ENCODE measurements at regions not wholly inside any gene's neighbourhood (a gene's known extent, or its start where the extent isn't known, plus 50 kb on each side); places are given as distances from the start of the nearest gene placed in this dataset.
"Not testable (repeated sequence)": the region's sequence is repeated elsewhere in the genome, so short reads cannot be mapped to it uniquely, and the experiment has no call there.

DNA sequence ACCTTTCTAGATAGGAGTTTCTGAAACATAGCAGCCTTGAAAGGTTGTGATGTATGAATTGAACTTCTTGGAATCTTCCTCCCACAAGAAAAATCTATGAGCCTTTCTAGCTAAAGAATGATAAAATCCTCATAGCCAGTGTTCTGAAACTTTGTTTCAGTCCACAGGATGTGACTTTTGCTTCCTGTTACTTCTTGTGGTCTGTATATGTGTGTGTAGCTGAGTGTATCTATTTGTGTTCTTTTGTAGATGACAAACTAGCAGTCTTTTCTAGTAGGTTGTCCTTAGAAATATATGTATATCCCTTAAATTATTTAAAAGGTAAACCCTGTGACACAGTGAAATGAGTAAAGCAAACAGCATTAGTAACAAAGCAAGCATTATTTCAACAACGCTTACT lies 188.8 kb downstream of the MRPS30 start:
- Mint-ChIP-seq H3K27me3 (ENCODE audit: insufficient read depth, unreplicated experiment) (no peaks in the 10 kb centered on the region), H3K9me3 (ENCODE audit: unreplicated experiment) (peaks cover 2% of the 10 kb centered on the region), H3K27ac (ENCODE audit: unreplicated experiment) (no peak overlapping the region), H3K4me3 (ENCODE audit: unreplicated experiment) (no peak overlapping the region), H3K36me3 (ENCODE audit: insufficient read depth, unreplicated experiment) (no peaks in the 10 kb centered on the region), H3K4me1 (ENCODE audit: low read depth, unreplicated experiment) (no peaks in the 10 kb centered on the region)
- no peak for DNase-seq
- no peaks in the 10 kb centered on the region for H3K4me1 ChIP-seq
- intact Hi-C loops (cut with micrococcal nuclease; ENCODE audit: unreplicated experiment), result no loop called here
- no peak overlapping the region for H3K4me3 ChIP-seq (ENCODE audit: low read depth, low read length)
- BruUV-seq (replicated peaks), result no TSS peak
- no peaks in the 10 kb centered on the region for H3K27me3 ChIP-seq (replicated peaks; ENCODE audit: control insufficient read depth, insufficient read depth, low read length)
- ChIA-PET CTCF (no interaction called here), POLR2A (no interaction called here)
- H3K36me3 ChIP-seq (ENCODE audit: control insufficient read depth, insufficient read depth, low read length), result no peaks in the 10 kb centered on the region
- no peak for TF ChIP-seq CTCF (IDR thresholded peaks at IDR 0.05; ENCODE audit: insufficient read depth in 1 of 2, low read depth in 1 of 2, low read length in 1 of 2, severe bottlenecking in 1 of 2, unreplicated experiment in 1 of 2)
- no peaks in the 10 kb centered on the region for H3K9me3 ChIP-seq

GRCh38 chr5:45007102-45007501 lies 198.4 kb downstream of the MRPS30 start:
- H3K27me3 Mint-ChIP-seq (ENCODE audit: insufficient read depth, unreplicated experiment); H3K36me3 ChIP-seq (ENCODE audit: control insufficient read depth, insufficient read depth, low read length); H3K9me3 ChIP-seq; intact Hi-C loops (cut with micrococcal nuclease; ENCODE audit: unreplicated experiment); CTCF ChIA-PET; BruUV-seq (replicated peaks); H3K4me3 ChIP-seq (ENCODE audit: low read depth, low read length); H3K27ac Mint-ChIP-seq (ENCODE audit: unreplicated experiment); H3K4me1 Mint-ChIP-seq (ENCODE audit: low read depth, unreplicated experiment); DNase-seq; H3K4me1 ChIP-seq; POLR2A ChIA-PET; H3K9me3 Mint-ChIP-seq (ENCODE audit: unreplicated experiment); H3K4me3 Mint-ChIP-seq (ENCODE audit: unreplicated experiment); H3K27me3 ChIP-seq (replicated peaks; ENCODE audit: control insufficient read depth, insufficient read depth, low read length); H3K36me3 Mint-ChIP-seq (ENCODE audit: insufficient read depth, unreplicated experiment): not testable (repeated sequence)

DNA sequence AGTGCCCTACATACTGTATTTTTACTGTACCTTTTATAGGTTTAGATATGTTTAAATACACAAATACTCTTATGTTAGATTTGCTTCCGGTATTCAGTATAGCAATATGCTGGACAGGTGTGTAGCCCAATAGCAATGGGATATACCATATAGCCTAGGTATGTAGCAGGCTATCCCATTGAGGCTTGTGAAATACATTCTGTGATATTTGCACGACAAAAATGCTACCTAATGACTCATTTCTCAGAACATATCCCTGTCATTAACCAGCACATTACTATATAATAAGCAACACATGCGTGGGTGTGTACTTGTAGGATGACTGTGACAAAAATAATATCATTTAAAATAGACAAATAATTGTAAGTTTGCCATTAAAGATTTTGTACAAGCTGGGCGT lies 208.8 kb downstream of the MRPS30 start:
- no peaks in the 10 kb centered on the region for H3K36me3 ChIP-seq (ENCODE audit: control insufficient read depth, insufficient read depth, low read length)
- H3K27me3 Mint-ChIP-seq (ENCODE audit: insufficient read depth, unreplicated experiment), result peaks cover 5% of the 10 kb centered on the region
- no peaks in the 10 kb centered on the region for H3K9me3 ChIP-seq
- no peak for DNase-seq
- ChIA-PET POLR2A (no interaction called here), CTCF (no interaction called here)
- BruUV-seq (replicated peaks), result no TSS peak
- no peaks in the 10 kb centered on the region for H3K36me3 Mint-ChIP-seq (ENCODE audit: insufficient read depth, unreplicated experiment)
- no peak overlapping the region for H3K27ac Mint-ChIP-seq (ENCODE audit: unreplicated experiment)
- H3K4me3 ChIP-seq (ENCODE audit: low read depth, low read length), result no peak overlapping the region
- H3K4me1 Mint-ChIP-seq (ENCODE audit: low read depth, unreplicated experiment), result no peaks in the 10 kb centered on the region
- H3K27me3 ChIP-seq (replicated peaks; ENCODE audit: control insufficient read depth, insufficient read depth, low read length), result no peaks in the 10 kb centered on the region
- H3K4me1 ChIP-seq, result no peaks in the 10 kb centered on the region
- TF ChIP-seq CTCF (IDR thresholded peaks at IDR 0.05; ENCODE audit: insufficient read depth in 1 of 2, low read depth in 1 of 2, low read length in 1 of 2, severe bottlenecking in 1 of 2, unreplicated experiment in 1 of 2), result no peak
- H3K9me3 Mint-ChIP-seq (ENCODE audit: unreplicated experiment), result no peaks in the 10 kb centered on the region
- intact Hi-C loops (cut with micrococcal nuclease; ENCODE audit: unreplicated experiment), result no loop called here
- no peak overlapping the region for H3K4me3 Mint-ChIP-seq (ENCODE audit: unreplicated experiment)

DNA sequence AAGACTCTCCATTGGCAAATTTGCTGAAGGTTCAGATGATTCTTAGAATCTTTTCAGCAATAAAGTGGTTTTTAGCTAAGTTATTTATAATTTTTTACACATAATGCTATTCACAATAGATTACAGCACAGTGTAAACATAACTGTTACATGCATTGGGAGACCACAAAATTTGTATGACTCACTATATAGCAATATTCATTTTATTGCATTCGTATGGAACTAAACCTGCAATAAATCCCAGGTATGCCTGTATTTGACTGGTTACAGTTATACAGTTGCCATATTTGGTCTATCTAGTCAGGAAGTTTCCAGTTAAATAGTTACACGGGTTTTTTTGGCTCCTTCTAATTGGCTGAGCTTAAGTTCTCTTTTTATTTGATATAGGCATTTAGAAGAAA lies 220.8 kb downstream of the MRPS30 start:
- TF ChIP-seq CTCF (IDR thresholded peaks at IDR 0.05; ENCODE audit: insufficient read depth in 1 of 2, low read depth in 1 of 2, low read length in 1 of 2, severe bottlenecking in 1 of 2, unreplicated experiment in 1 of 2), result no peak
- no TSS peak for BruUV-seq (replicated peaks)
- H3K36me3 Mint-ChIP-seq (ENCODE audit: insufficient read depth, unreplicated experiment), result no peaks in the 10 kb centered on the region
- H3K4me1 ChIP-seq, result no peaks in the 10 kb centered on the region
- ChIA-PET CTCF (no interaction called here), POLR2A (no interaction called here)
- no peak for DNase-seq
- no peaks in the 10 kb centered on the region for H3K9me3 ChIP-seq
- no peaks in the 10 kb centered on the region for H3K36me3 ChIP-seq (ENCODE audit: control insufficient read depth, insufficient read depth, low read length)
- H3K27ac Mint-ChIP-seq (ENCODE audit: unreplicated experiment), result no peak overlapping the region
- no peak overlapping the region for H3K4me3 ChIP-seq (ENCODE audit: low read depth, low read length)
- intact Hi-C loops (cut with micrococcal nuclease; ENCODE audit: unreplicated experiment), result no loop called here
- H3K4me1 Mint-ChIP-seq (ENCODE audit: low read depth, unreplicated experiment), result no peaks in the 10 kb centered on the region
- no peaks in the 10 kb centered on the region for H3K27me3 ChIP-seq (replicated peaks; ENCODE audit: control insufficient read depth, insufficient read depth, low read length)
- peaks cover 3% of the 10 kb centered on the region for H3K27me3 Mint-ChIP-seq (ENCODE audit: insufficient read depth, unreplicated experiment)
- no peak overlapping the region for H3K4me3 Mint-ChIP-seq (ENCODE audit: unreplicated experiment)
- no peaks in the 10 kb centered on the region for H3K9me3 Mint-ChIP-seq (ENCODE audit: unreplicated experiment)
